ENCODE measurements at regions not wholly inside any gene's neighbourhood (a gene's known extent, or its start where the extent isn't known, plus 50 kb on each side); places are given as distances from the start of the nearest gene placed in this dataset.

DNA sequence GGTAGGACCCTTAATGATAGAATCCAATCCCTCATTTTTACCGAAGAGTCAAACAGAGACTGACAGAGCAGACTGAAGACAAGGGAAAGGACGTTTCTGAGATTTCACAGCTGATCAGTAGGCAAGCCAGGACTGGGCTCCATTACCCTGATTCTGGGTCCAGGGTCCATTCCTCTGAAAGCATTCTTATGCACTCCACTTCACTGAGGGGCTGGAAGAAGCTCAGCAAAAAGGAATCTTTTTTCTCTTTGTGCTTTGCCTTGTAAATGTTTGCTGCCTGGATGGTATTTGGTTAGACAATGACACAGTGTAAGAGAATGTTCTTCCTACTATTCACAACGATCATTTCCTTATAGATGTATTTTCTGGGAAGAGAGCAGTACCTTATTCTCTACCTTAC lies 331.3 kb upstream of the PROX1 start:
- H3K4me1 ChIP-seq (ENCODE audit: control insufficient read depth in 1 of 2, insufficient read depth in 2 of 2, low read length in 2 of 2) = no peaks in the 10 kb centered on the region
- H3K27ac ChIP-seq (ENCODE audit: low read depth in 1 of 2, low read length in 2 of 2) = no peak overlapping the region
- no peaks in the 10 kb centered on the region for H3K36me3 ChIP-seq (replicated peaks in 1 of 2; ENCODE audit: control insufficient read depth in 1 of 2, insufficient read depth in 2 of 2, low read length in 2 of 2)
- H3K27me3 Mint-ChIP-seq (ENCODE audit: low read depth in 3 of 3) = peaks cover 0 to 3% (median 0%) of the 10 kb centered on the region in 3 donors
- no peak overlapping the region for H3K4me3 Mint-ChIP-seq
- TF ChIP-seq, protein P1, sequence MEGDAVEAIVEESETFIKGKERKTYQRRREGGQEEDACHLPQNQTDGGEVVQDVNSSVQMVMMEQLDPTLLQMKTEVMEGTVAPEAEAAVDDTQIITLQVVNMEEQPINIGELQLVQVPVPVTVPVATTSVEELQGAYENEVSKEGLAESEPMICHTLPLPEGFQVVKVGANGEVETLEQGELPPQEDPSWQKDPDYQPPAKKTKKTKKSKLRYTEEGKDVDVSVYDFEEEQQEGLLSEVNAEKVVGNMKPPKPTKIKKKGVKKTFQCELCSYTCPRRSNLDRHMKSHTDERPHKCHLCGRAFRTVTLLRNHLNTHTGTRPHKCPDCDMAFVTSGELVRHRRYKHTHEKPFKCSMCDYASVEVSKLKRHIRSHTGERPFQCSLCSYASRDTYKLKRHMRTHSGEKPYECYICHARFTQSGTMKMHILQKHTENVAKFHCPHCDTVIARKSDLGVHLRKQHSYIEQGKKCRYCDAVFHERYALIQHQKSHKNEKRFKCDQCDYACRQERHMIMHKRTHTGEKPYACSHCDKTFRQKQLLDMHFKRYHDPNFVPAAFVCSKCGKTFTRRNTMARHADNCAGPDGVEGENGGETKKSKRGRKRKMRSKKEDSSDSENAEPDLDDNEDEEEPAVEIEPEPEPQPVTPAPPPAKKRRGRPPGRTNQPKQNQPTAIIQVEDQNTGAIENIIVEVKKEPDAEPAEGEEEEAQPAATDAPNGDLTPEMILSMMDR (IDR thresholded peaks at IDR 0.05) = no peak
- no peaks in the 10 kb centered on the region for H3K4me1 Mint-ChIP-seq
- H2AFZ ChIP-seq (ENCODE audit: insufficient read depth, low read depth, low read length, poor library complexity, severe bottlenecking) = no peak overlapping the region
- DNase-seq = no peak
- no peaks in the 10 kb centered on the region for H3K9me3 Mint-ChIP-seq
- H3K4me3 ChIP-seq (replicated peaks in 1 of 3; ENCODE audit: low read depth in 2 of 3, low read length in 3 of 3) = no peak overlapping the region
- H3K9me3 ChIP-seq (replicated peaks in 1 of 2; ENCODE audit: control insufficient read depth in 1 of 2, insufficient read depth in 1 of 2, low read length in 2 of 2) = no peaks in the 10 kb centered on the region
- H4K20me1 ChIP-seq (ENCODE audit: insufficient read depth, low read length) = no peaks in the 10 kb centered on the region
- no peaks in the 10 kb centered on the region for H3K36me3 Mint-ChIP-seq
- WGBS (ENCODE audit: insufficient coverage) = 86% methylated on average over 1 of the region's 3 CpGs
- intact Hi-C loops (cut with micrococcal nuclease) = no loop called here
- no peaks in the 10 kb centered on the region for H3K27me3 ChIP-seq (ENCODE audit: control insufficient read depth in 2 of 2, insufficient read depth in 2 of 2, low read length in 2 of 2)
- H3K79me2 ChIP-seq (ENCODE audit: insufficient read depth, low read length) = no peaks in the 10 kb centered on the region
- H3K27ac Mint-ChIP-seq = no peak overlapping the region
- H3K9ac ChIP-seq (ENCODE audit: insufficient read depth, low read length, poor library complexity, severe bottlenecking) = no peak overlapping the region
- H3K4me2 ChIP-seq (replicated peaks; ENCODE audit: extremely low read depth, low read length, poor library complexity, severe bottlenecking) = no peak overlapping the region

DNA sequence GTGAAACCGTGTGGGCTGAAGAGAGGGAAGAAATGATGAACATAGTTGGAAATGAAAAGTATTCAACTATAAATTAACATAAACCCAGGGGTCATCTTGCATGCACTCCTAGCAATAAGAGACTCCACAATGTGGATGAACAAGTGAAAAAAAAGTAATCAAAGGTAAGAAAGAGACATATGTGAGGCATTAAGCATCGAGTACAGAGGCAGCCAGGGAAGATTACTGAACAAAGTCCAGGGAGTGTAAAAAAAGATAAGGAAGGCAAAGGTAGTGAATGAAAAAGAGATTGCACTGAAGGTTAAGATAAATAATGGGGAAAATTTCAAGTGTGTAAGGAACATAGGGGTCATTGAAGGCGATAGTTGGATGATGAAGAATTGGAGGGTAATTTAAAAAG lies 330.8 kb upstream of the PROX1 start:
- Histone ChIP-seq H2AFZ (ENCODE audit: insufficient read depth, low read depth, low read length, poor library complexity, severe bottlenecking) (no peak overlapping the region), H3K27ac (ENCODE audit: low read depth in 1 of 2, low read length in 2 of 2) (no peak overlapping the region), H4K20me1 (ENCODE audit: insufficient read depth, low read length) (no peaks in the 10 kb centered on the region), H3K79me2 (ENCODE audit: insufficient read depth, low read length) (no peaks in the 10 kb centered on the region), H3K36me3 (replicated peaks in 1 of 2; ENCODE audit: control insufficient read depth in 1 of 2, insufficient read depth in 2 of 2, low read length in 2 of 2) (no peaks in the 10 kb centered on the region), H3K9ac (ENCODE audit: insufficient read depth, low read length, poor library complexity, severe bottlenecking) (no peak overlapping the region), H3K9me3 (replicated peaks in 1 of 2; ENCODE audit: control insufficient read depth in 1 of 2, insufficient read depth in 1 of 2, low read length in 2 of 2) (no peaks in the 10 kb centered on the region), H3K4me1 (ENCODE audit: control insufficient read depth in 1 of 2, insufficient read depth in 2 of 2, low read length in 2 of 2) (no peaks in the 10 kb centered on the region), H3K4me2 (replicated peaks; ENCODE audit: extremely low read depth, low read length, poor library complexity, severe bottlenecking) (no peak overlapping the region), H3K27me3 (ENCODE audit: control insufficient read depth in 2 of 2, insufficient read depth in 2 of 2, low read length in 2 of 2) (no peaks in the 10 kb centered on the region), H3K4me3 (replicated peaks in 1 of 3; ENCODE audit: low read depth in 2 of 3, low read length in 3 of 3) (no peak overlapping the region)
- DNase-seq = no peak
- Mint-ChIP-seq H3K27ac (no peak overlapping the region), H3K27me3 (ENCODE audit: low read depth in 3 of 3) (peaks cover 0 to 3% (median 0%) of the 10 kb centered on the region in 3 donors), H3K4me3 (no peak overlapping the region), H3K36me3 (no peaks in the 10 kb centered on the region), H3K9me3 (no peaks in the 10 kb centered on the region), H3K4me1 (no peaks in the 10 kb centered on the region)
- WGBS (ENCODE audit: insufficient coverage) = 83% methylated on average over 1 of the region's 3 CpGs
- TF ChIP-seq, protein P1 (IDR thresholded peaks at IDR 0.05) = no peak
- intact Hi-C loops (cut with micrococcal nuclease) = no loop called here
